ENCODE measurements at regions not wholly inside any gene's neighbourhood (a gene's known extent, or its start where the extent isn't known, plus 50 kb on each side); places are given as distances from the start of the nearest gene placed in this dataset.
A peak's percentile ranks its signal among the peaks of the same experiment; 100 is the strongest.

GRCh38 chr5:168228668-168229067 lies 62.8 kb upstream of the WWC1 start:
- Histone ChIP-seq H3K36me3 (replicated peaks; ENCODE audit: control insufficient read depth, insufficient read depth, low read length) (no peaks in the 10 kb centered on the region), H3K27me3 (ENCODE audit: control insufficient read depth, insufficient read depth, low read length) (no peaks in the 10 kb centered on the region), H3K4me3 (ENCODE audit: insufficient read depth, low read depth, low read length) (no peak overlapping the region)
- DNase-seq = no peak

DNA sequence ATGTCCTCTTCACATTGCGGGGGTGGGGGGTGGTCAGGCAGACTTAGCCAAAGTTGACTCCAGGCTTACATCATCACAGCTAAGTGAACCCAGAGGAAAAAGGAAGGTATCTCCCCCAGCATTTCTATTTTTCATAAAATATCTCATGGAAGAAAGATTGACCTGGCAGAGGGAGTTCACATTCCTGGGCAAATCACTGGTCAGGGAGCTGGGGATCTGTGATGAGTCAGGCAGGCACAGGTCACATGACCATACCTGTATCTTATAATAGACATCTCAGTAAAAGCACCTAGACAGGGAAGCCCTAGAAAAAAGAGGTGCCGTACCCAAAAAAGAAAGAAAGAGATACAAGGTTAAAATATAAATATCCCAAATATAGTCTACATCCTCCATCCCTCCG lies 57.3 kb upstream of the WWC1 start:
- no peak overlapping the region for H3K4me3 ChIP-seq (ENCODE audit: insufficient read depth, low read depth, low read length)
- no peak for DNase-seq
- no peaks in the 10 kb centered on the region for H3K27me3 ChIP-seq (ENCODE audit: control insufficient read depth, insufficient read depth, low read length)

DNA sequence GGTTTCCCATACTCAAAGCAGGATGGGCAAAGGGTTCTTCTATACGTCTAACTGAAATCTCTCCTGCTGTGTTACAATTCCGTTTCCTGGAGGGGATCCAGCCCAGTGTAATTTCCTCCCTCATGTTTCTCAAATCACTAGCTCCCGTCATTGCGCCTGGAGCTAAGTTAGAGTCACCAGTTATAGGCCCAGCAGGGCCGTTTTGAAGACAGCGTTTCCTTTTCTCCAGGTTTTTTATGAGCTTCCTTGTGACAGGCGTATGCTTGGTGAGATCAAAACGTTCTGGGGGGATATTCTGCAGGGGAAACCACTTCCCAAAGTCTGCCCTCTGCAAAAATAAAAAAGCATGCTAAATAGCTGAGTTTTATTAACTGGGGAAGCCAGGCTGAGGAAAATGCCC lies 53.0 kb upstream of the WWC1 start:
- H3K4me3 ChIP-seq (ENCODE audit: insufficient read depth, low read depth, low read length) = no peak overlapping the region
- no peak for DNase-seq
- 0 out of 2 replicates have a peak, but pooled peaks cover 4% of the 10 kb centered on the region for H3K27me3 ChIP-seq (ENCODE audit: control insufficient read depth, insufficient read depth, low read length)
- H3K36me3 ChIP-seq (replicated peaks; ENCODE audit: control insufficient read depth, insufficient read depth, low read length) = no peaks in the 10 kb centered on the region

More for the DNA sequence above, 57.3 kb upstream of the WWC1 start:
- no peaks in the 10 kb centered on the region for H3K36me3 ChIP-seq (replicated peaks; ENCODE audit: control insufficient read depth, insufficient read depth, low read length)

DNA sequence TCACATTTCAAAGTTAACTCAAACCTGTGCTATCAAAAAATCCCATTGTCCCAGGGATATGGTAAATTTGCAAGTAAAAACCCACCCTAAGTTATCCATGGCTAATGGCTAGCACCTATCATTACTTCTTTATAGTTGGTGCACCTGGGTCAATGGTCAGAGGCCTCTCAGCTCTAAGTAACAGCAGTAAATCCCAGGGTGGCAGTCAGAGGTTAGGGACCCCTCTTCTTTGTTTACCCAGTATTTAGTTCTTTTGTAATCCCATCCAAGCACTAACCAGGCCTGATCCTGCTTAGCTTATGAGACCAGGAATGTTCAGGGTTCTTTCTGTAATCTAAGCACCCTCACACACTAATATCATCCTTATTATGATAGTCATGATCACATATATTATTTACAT lies 52.1 kb upstream of the WWC1 start:
- H3K27me3 ChIP-seq (ENCODE audit: control insufficient read depth, insufficient read depth, low read length) = 0 out of 2 replicates have a peak, but pooled peaks cover 4% of the 10 kb centered on the region
- H3K4me3 ChIP-seq (ENCODE audit: insufficient read depth, low read depth, low read length) = no peak overlapping the region
- H3K36me3 ChIP-seq (replicated peaks; ENCODE audit: control insufficient read depth, insufficient read depth, low read length) = no peaks in the 10 kb centered on the region
- DNase-seq = peak; percentile 55
